ENCODE measurements at regions not wholly inside any gene's neighbourhood (a gene's known extent, or its start where the extent isn't known, plus 50 kb on each side); places are given as distances from the start of the nearest gene placed in this dataset.

GRCh38 chr13:88925954-88926353 is 1254.8 kb downstream of the SLITRK5 start:
- Histone ChIP-seq H3K9me3 (no peaks in the 10 kb centered on the region), H3K4me2 (no peak overlapping the region), H3K27ac (no peak overlapping the region), H3K4me3 (no peak overlapping the region), H3K4me1 (no peaks in the 10 kb centered on the region)
- FAIRE-seq = no peak
- no peak for ATAC-seq
- WGBS (ENCODE audit: missing lambda C conversion rate) = 23% methylated on average over 3 of the region's 3 CpGs
- POLR2A ChIA-PET = no interaction called here
- no peak for DNase-seq (ENCODE audit: low read depth in 1 of 2, low spot score in 1 of 2)
- CTCF ChIA-PET = no interaction called here
- no peak for TF ChIP-seq FOXS1 (CRISPR knock-in tag; IDR thresholded peaks at IDR 0.05)
- TF ChIP-seq POLR2AphosphoS2 (conservative IDR thresholded peaks at IDR 0.05; ENCODE audit: low read length) = no peak
- no peak for TF ChIP-seq SREBF2 (IDR thresholded peaks at IDR 0.05)
- no peak for TF ChIP-seq BHLHE40 (IDR thresholded peaks at IDR 0.05; ENCODE audit: low read depth, low read length)
- TF ChIP-seq USF2 (IDR thresholded peaks at IDR 0.05) = no peak
- no peak for TF ChIP-seq HDAC2 (IDR thresholded peaks at IDR 0.05)
- no peak for TF ChIP-seq MYC (IDR thresholded peaks at IDR 0.05; ENCODE audit: borderline replicate concordance, low read length)
- TF ChIP-seq KDM1A (IDR thresholded peaks at IDR 0.05; ENCODE audit: low read depth) = no peak
- no peak for TF ChIP-seq CHD2 (IDR thresholded peaks at IDR 0.05; ENCODE audit: low read length, partially characterized antibody)
- TF ChIP-seq REST (IDR thresholded peaks at IDR 0.05) = no peak
- TF ChIP-seq RAD21 (conservative IDR thresholded peaks at IDR 0.05 in 1 of 2, IDR thresholded peaks at IDR 0.05 in 1 of 2) = no peak
- no peak for TF ChIP-seq ZC3H11A (IDR thresholded peaks at IDR 0.05)
- no peak for TF ChIP-seq HOXB13 (CRISPR knock-in tag; IDR thresholded peaks at IDR 0.05; ENCODE audit: low read depth)

- WGBS (ENCODE audit: missing lambda C conversion rate) = 72% methylated on average over 2 of the region's 5 CpGs
- no peak for ATAC-seq
Observed at GRCh38 chr13:88926890-88927502, 1255.8 kb downstream of the SLITRK5 start.

GRCh38 chr13:88932950-88933349 is 1261.8 kb downstream of the SLITRK5 start:
- CTCF ChIA-PET = no interaction called here
- WGBS (ENCODE audit: missing lambda C conversion rate) = 89% methylated on average over 1 of the region's 1 CpG

More at GRCh38 chr13:88926890-88927502, 1255.8 kb downstream of the SLITRK5 start:
- Histone ChIP-seq H3K4me3 (no peak overlapping the region), H3K4me2 (no peak overlapping the region), H3K27ac (no peak overlapping the region), H3K4me1 (no peaks in the 10 kb centered on the region), H3K9me3 (no peaks in the 10 kb centered on the region)
- ChIA-PET POLR2A (no interaction called here), CTCF (no interaction called here)
- DNase-seq (ENCODE audit: low read depth in 1 of 2, low spot score in 1 of 2) (no peak), FAIRE-seq (no peak)
- TF ChIP-seq NPAS2 (CRISPR knock-in tag; IDR thresholded peaks at IDR 0.05; ENCODE audit: borderline replicate concordance) (no peak), PBX3 (IDR thresholded peaks at IDR 0.05) (no peak)

More at GRCh38 chr13:88932950-88933349, 1261.8 kb downstream of the SLITRK5 start:
- no peak for FAIRE-seq
- H3K4me2 ChIP-seq = no peak overlapping the region
- no peak for ATAC-seq
- H3K9me3 ChIP-seq = no peaks in the 10 kb centered on the region
- POLR2A ChIA-PET = no interaction called here
- no peaks in the 10 kb centered on the region for H3K4me1 ChIP-seq
- DNase-seq (ENCODE audit: low read depth in 1 of 2, low spot score in 1 of 2) = no peak
- no peak overlapping the region for H3K4me3 ChIP-seq
- TF ChIP-seq HDAC2 (IDR thresholded peaks at IDR 0.05) (no peak), MAFK (IDR thresholded peaks at IDR 0.05; ENCODE audit: partially characterized antibody) (no peak), BHLHE40 (IDR thresholded peaks at IDR 0.05; ENCODE audit: low read depth, low read length) (no peak), HES2 (IDR thresholded peaks at IDR 0.05) (no peak), FOXS1 (CRISPR knock-in tag; IDR thresholded peaks at IDR 0.05) (no peak)
- H3K27ac ChIP-seq = no peak overlapping the region
